Motor neuron (in vitro differentiated cells): ENCODE measurements at regions not wholly inside any gene's neighbourhood (a gene's known extent, or its start where the extent isn't known, plus 50 kb on each side); places are given as distances from the start of the nearest gene placed in this dataset.
"Not testable (repeated sequence)": the region's sequence is repeated elsewhere in the genome, so short reads cannot be mapped to it uniquely, and the experiment has no call there.

Source experiments
- ATAC-seq, 8 experiments: fragments of 200-7000 bp; cut with Tn5 transposase; replicated peaks in 6 of 8; 2 replicates each; pipeline ENCODE4 v1.8.0; 2021; ENCODE audit warnings: mild to moderate bottlenecking in 8 of 8, moderate library complexity in 8 of 8
- H3K27ac ChIP-seq, 2 donors: fragments of 250-450 bp; sonication (Bioruptor Pico); 2 replicates each; pipeline ENCODE4 v1.9.0; 2021; ENCODE audit warnings: antibody characterized with exemption in 2 of 2, mild to moderate bottlenecking in 2 of 2, moderate library complexity in 1 of 2
- H3K4me1 ChIP-seq, 2 donors: fragments of 250-450 bp; sonication (Bioruptor Pico); replicated peaks in 1 of 2; 2 replicates each; pipeline ENCODE4 v1.6.1; 2021; ENCODE audit warnings: antibody characterized with exemption in 2 of 2, mild to moderate bottlenecking in 2 of 2, moderate library complexity in 1 of 2
- H3K4me3 ChIP-seq, 5 donors: fragments of 250-450 bp; sonication (Bioruptor Pico); 2 replicates each; pipeline ENCODE4 v1.9.0; 2021; ENCODE audit warnings: antibody characterized with exemption in 5 of 5, mild to moderate bottlenecking in 5 of 5, moderate library complexity in 4 of 5
- WGBS, 10 experiments: fragments of 450-650 bp; shearing (Covaris generic); methylation state at CpG; one replicate each; pipeline ENCODE4 v1.0.0; 2022; 5-methylcytosine and 5-hydroxymethylcytosine counted together
- in situ Hi-C, 9 experiments: fragments of 400-800 bp; cut with MboI; loops; one replicate each; pipeline ENCODE4 v1.15.0; 2021; ENCODE audit warnings: low sequenced_read_pairs in 9 of 9, low pct_unique_long_range_greater_than_20kb in 2 of 9; ENCODE audit not compliant: unreplicated experiment in 9 of 9

DNA sequence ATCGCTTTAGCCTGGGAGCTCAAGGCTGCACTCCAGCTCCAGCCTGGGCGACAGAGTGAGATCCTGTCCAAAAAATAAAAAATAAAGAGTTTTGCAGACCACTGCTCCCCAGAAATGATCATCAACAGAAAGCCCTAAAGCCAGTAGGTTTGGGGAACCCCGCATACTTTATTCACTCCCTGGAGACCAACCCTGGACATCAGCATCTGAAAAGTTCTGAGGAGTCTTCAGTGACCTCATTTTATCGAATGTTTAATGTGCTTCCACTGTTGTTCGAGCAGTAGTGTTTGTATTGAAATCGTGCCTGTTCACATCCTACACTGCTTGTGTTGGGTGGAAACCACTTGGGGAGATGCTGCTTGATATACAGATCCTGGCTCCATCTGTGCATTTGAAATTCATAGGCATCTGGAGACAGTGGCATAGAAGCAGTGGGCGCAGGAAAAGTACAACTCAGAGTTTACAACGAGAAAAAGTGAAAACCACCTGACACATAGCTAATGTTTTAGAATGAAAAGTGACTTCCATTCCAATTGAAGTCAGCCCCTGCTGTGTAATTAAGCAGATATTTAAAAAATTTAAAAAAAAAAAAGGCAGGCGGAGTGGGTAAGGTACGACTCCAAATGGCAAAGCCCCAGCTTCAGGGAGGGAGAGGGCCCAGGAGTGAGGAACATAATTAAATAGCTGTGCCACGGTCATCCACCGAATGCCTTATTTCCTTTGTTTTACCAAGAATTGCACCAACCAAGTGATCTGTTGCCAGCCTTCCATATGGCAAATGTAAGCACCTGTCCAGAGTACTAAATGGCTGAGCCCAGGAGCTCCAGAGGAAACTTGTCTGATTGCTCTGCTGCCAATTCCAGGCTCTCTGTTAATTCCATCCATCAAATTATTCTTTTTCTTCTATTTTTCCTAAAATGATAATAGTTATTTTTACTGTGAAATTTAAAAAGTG is 100.4 kb upstream of the NAA20 start:
- 65 to 100% (median 85%) methylated on average over 2 to 10 of the region's 12 CpGs for WGBS, 10 experiments
- Histone ChIP-seq H3K4me1 (no peaks in the 10 kb centered on the region), H3K27ac (no peak overlapping the region), H3K4me3 (no peak overlapping the region)
- no peak for ATAC-seq
- in situ Hi-C loops, result no loop called here

DNA sequence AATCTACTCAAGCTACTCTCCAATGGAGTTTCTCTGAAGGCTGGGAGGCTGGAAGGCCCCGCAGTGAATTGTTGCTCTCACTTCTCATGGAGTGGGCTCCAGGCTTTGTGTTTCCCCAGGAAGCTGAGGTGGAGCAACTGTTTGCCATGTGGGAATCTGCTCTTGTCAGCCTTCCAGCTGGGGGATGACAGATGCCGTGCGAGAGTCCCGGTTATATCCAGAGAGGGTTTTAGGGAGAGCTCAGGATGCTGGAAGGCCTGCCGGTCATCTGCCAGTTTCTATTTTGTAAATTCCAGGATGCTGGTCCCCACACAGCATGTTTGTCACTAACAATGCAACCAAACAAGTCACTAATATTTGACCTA is 98.2 kb upstream of the NAA20 start:
- Histone ChIP-seq H3K4me1 (no peaks in the 10 kb centered on the region), H3K27ac (no peak overlapping the region), H3K4me3 (no peak overlapping the region)
- WGBS, 10 experiments, result 67 to 100% (median 80%) methylated on average over 1 to 3 of the region's 5 CpGs; no CpG with 5 or more reads in 3 of the 10 experiments
- ATAC-seq, result no peak
- in situ Hi-C loops, result no loop called here

DNA sequence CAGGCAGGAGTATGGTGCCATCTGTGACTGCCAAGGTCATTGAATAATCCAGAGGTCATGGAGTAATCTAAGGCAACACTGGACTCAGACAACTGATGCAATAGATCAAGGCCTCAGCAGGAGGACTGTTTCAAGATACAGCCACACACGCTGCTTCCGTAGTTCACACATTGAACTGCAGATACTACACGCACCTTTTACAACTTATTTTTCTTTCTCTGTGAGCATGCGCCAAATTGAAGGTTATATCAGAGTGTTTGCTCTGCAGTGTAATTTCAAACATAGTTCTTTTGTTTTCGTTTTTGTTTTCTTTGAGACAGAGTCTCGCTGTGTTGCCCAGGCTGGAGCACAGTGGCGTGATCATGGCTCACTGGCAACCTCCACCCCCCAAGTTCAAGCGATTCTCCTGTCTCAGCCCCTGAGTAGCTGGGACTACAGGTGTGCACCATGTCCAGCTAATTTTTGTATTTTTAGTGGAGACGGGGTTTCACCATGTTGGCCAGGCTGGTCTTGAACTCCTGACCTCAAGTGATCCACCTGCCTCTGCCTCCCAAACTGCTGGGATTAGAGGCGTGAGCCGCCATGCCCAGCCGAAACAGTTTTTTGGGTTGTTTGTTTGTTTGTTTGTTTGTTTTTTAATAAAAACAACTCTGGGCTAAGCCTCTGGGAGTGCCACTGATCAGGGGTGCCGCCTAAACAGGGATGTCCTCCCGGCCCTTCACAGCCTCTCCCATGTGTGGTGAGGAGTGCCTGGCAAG is 96.6 kb upstream of the NAA20 start:
- in situ Hi-C loops, result no loop called here
- H3K4me1 ChIP-seq, result no peaks in the 10 kb centered on the region
- no peak overlapping the region for H3K4me3 ChIP-seq
- WGBS, 10 experiments, result 56 to 98% (median 93%) methylated on average over 2 to 11 of the region's 14 CpGs; no CpG with 5 or more reads in 1 of the 10 experiments
- ATAC-seq, result peak in 3 of 8 experiments; percentile 24 to 53 (median 42)
- H3K27ac ChIP-seq, result no peak overlapping the region

DNA sequence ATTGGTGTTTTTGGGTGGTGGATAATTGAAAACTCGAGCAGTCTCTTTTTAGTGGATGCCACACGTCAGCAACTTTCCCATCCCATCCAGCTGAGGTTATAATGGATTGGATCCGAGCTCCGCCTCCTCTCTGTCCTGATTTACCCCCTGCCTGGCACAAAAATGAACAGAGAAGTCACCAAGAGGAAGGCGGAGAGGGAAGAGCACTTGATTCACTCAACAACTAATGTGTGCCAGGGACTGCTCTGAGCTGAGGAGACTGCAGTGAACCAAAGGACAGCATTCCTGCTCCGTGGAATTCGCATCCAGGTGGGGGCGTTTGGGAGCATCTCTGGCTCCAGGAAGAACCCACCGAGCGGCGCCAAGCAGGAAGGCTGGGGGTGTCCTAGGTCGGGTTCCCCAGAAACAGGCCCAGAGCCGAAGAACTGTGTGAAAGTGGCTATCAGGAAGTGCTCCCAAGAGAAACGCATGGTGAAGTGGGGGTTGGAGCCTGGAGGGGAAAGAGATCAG is 95.8 kb upstream of the NAA20 start:
- H3K4me3 ChIP-seq, result no peak overlapping the region
- no peak for ATAC-seq
- WGBS, 10 experiments, result 13 to 100% (median 54%) methylated on average over 1 to 8 of the region's 14 CpGs; no CpG with 5 or more reads in 2 of the 10 experiments
- in situ Hi-C loops, result no loop called here
- no peak overlapping the region for H3K27ac ChIP-seq
- no peaks in the 10 kb centered on the region for H3K4me1 ChIP-seq

- WGBS, 10 experiments, result 73 to 100% (median 94%) methylated on average over 1 to 5 of the region's 9 CpGs; no CpG with 5 or more reads in 2 of the 10 experiments
- in situ Hi-C loops, result not testable (repeated sequence)
Observed at GRCh38 chr20:19921829-19922228, 95.3 kb upstream of the NAA20 start.

DNA sequence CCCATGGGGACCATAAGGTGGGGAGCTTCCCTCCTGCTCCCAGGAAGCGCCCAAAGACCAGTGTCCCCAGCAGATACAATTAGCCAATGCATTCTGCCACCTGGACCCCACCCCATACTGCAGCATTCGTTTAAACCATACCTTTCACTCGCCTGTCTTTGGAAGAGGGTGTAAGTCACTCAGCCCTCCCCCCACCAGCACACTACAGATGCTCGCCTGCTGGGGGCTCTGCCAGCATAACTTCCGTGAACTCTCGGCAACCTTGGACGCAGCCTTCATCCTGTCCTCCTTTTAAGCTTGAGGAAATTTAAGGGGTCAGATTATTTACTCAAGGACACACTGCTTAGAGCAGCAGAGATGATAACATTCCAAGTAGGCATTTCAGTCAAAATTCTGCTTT is 94.4 kb upstream of the NAA20 start:
- WGBS, 10 experiments, result 70 to 100% (median 95%) methylated on average over 1 to 7 of the region's 7 CpGs; no CpG with 5 or more reads in 4 of the 10 experiments
- no peaks in the 10 kb centered on the region for H3K4me1 ChIP-seq
- no peak for ATAC-seq
- no peak overlapping the region for H3K27ac ChIP-seq
- no peak overlapping the region for H3K4me3 ChIP-seq
- in situ Hi-C loops, result no loop called here

More at GRCh38 chr20:19921829-19922228, 95.3 kb upstream of the NAA20 start:
- not testable (repeated sequence) for ATAC-seq, H3K27ac ChIP-seq, H3K4me1 ChIP-seq, H3K4me3 ChIP-seq

DNA sequence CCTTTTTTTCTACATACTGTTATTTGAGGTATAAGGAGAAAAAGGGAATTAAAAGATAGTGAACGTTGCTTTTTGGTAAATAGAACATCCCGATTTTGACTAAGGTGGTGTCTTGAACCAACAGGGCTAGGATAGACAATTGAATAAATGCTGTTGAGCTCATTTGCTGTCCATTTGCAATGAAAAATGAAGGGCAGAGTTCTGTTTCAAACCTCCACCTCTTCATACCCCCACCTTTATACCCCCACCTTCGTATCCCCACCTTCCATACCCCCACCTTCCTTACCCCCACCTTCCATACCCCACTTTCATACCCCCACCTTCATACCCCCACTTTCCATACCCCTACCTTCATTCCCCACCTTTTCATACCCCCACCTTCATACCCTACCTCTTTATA is 93.4 kb upstream of the NAA20 start:
- no peak for ATAC-seq
- Histone ChIP-seq H3K4me3 (no peak overlapping the region), H3K27ac (no peak overlapping the region), H3K4me1 (no peaks in the 10 kb centered on the region)
- in situ Hi-C loops, result no loop called here
- 40 to 100% (median 68%) methylated on average over 1 to 2 of the region's 3 CpGs; no CpG with 5 or more reads in 4 of the 10 experiments for WGBS, 10 experiments

DNA sequence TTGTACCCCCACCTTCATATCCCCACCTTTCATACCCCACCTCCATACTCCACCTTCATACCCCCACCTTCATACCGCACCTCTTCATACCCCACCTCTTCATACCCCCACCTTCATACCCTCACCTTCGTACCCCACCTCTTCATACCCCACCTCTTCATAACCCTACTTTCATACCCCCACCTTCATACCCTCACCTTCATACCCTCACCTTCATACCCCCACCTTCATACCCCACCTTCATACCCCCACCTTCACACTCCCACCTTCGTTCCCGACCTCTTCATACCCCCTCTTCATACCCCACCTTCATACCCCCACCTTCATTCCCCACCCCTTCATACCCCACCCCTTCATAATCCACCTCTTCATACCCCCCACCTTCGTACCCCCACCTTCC is 92.9 kb upstream of the NAA20 start:
- no peak overlapping the region for H3K4me3 ChIP-seq
- ATAC-seq, result no peak
- H3K27ac ChIP-seq, result no peak overlapping the region
- no peaks in the 10 kb centered on the region for H3K4me1 ChIP-seq
- in situ Hi-C loops, result no loop called here
- WGBS, 10 experiments, result no CpG with 5 or more reads among the region's 5 CpGs

DNA sequence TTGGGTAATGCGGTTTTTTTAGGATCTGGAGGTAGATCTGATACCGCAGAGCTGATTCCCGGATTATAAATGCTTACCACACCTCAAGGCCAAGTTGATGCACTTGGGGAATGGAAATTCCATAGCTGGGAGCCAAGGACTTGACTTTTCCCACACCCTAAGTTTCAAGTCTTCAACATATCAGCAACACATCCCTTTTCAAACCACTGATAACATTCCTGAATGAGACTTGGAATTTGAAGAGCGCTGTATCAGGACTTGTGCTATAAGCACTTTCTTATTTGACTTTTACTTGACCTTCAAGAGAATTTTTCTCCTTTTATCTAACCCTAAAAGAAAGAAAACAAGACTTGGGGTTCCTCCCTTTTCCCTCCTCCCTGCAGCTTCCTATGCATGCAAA is 90.6 kb upstream of the NAA20 start:
- ATAC-seq, result no peak
- no peak overlapping the region for H3K27ac ChIP-seq
- H3K4me1 ChIP-seq, result no peaks in the 10 kb centered on the region
- in situ Hi-C loops, result no loop called here
- H3K4me3 ChIP-seq, result no peak overlapping the region
- 85 to 100% (median 91%) methylated on average over 1 to 4 of the region's 4 CpGs; no CpG with 5 or more reads in 2 of the 10 experiments for WGBS, 10 experiments

DNA sequence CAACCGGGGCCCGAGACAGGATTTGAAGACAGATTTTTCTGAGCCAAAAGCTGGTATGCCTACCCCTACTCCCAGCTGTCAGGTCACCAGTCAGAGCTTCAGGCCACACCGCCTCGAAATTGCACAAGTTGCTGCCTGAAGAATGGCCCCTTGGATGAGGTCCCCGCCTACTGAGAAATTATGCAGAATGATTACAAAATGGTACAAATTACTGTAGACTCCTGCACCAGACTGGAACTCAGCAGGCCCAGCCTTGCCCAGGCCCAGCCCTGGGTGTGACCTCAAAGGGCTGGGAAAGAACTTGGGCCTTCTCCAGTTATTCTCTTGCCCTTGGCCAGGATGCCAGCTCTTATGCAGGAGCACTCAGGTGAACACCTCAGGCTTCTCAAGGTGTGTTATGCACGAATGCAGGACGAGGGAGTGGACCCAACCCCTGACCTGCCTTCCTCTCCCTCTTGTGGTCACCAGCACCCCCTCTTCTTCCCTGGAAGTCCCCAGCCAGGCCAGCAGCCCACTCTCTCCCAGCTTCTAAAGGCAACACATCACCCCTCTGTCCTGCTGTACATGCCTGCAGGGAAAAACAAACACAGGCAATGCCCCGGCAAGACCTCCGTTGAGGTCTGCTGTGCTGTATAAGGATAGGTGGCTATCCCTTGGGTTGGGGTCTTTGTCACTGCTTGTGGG is 88.7 kb upstream of the NAA20 start:
- Histone ChIP-seq H3K4me1 (no peaks in the 10 kb centered on the region), H3K4me3 (no peak overlapping the region), H3K27ac (no peak overlapping the region)
- in situ Hi-C loops, result no loop called here
- peak in 3 of 8 experiments; percentile 59 to 96 (median 95) for ATAC-seq
- WGBS, 10 experiments, result 75 to 100% (median 86%) methylated on average over 1 to 7 of the region's 9 CpGs; no CpG with 5 or more reads in 3 of the 10 experiments

DNA sequence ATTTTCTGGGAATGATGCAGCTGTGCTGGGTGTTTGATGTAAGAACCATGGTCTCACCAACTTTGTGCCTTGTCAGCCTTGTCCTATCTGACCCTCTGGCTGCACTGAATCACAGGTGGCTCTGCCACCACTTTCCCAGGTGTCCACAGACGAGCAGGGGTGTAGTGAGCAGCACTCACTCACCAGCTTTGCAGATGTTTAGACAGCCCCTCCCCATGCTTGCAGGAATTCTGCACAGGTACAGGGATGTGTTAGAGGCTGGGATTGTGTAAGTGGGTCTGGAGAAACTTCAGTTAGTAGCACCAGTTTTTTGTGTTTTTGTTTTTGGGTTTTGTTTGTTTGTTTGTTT is 88.2 kb upstream of the NAA20 start:
- no peak overlapping the region for H3K27ac ChIP-seq
- in situ Hi-C loops, result no loop called here
- ATAC-seq, result no peak
- no peaks in the 10 kb centered on the region for H3K4me1 ChIP-seq
- WGBS, 10 experiments, result 100% methylated on average over 1 of the region's 1 CpG; no CpG with 5 or more reads in 9 of the 10 experiments
- no peak overlapping the region for H3K4me3 ChIP-seq

DNA sequence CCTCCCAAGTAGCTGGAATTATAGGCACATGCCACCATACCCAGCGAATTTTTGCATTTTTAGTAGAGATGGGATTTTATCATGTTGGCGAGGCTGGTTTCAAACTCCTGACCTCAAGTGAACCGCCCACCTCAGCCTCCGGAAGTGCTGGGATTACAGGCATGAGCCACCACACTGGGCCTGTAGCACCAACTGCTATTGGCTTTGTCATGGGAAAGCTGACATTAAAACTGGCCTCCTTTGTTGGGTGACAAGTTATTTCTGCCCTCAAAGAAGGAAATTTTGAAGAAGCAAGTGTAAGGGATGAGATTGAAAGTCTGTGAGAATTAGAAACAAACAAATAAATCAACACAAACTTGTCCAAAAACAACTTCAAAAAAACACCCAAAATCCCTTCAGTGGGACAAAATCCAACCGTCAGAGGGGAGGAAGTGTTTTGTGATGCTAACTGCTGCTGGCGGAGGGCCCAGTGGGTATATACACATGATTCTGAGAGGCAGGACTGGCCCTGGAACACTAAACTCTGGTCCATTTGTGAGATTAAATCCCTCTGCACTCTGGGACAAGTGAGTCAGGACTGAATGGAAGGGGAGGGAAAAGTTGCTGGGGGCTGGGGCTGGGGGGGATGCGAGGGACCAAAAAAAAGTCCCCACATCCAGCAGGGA is 87.5 kb upstream of the NAA20 start:
- H3K4me3 ChIP-seq, result no peak overlapping the region
- 38 to 100% (median 70%) methylated on average over 1 to 5 of the region's 7 CpGs; no CpG with 5 or more reads in 2 of the 10 experiments for WGBS, 10 experiments
- no peak overlapping the region for H3K27ac ChIP-seq
- in situ Hi-C loops, result no loop called here
- no peak for ATAC-seq
- no peaks in the 10 kb centered on the region for H3K4me1 ChIP-seq
